ENCODE measurements at regions not wholly inside any gene's neighbourhood (a gene's known extent, or its start where the extent isn't known, plus 50 kb on each side); places are given as distances from the start of the nearest gene placed in this dataset.

DNA sequence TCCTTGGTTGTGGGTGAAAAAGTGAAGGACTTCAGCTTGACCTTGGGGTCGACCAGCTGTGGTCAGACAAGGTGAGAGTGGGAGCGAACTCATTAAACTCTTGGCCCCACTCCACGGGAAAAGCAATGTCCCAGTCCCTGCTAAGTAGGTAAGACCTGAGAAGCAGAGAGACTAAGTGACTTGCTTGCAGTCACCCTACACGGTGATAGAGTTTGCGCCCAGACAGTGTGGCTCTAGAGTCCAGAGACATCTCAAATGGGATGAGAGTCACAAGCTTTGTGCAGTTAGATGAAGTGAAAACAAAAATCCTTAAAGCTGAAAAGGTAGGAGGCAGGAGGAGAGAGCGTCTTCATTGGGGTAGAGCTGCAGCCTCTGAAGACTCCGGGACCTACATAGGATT lies 55.9 kb upstream of the ZNF236 start:
- H3K27me3 ChIP-seq (replicated peaks in 1 of 4; ENCODE audit: control insufficient read depth in 3 of 4, extremely low read depth in 1 of 4, insufficient read depth in 3 of 4, low read length in 3 of 4) = no peaks in the 10 kb centered on the region
- H3K4me2 ChIP-seq (ENCODE audit: insufficient read depth in 1 of 2, low read depth in 2 of 2, low read length in 2 of 2) = no peak overlapping the region
- no peak overlapping the region for H3K56ac ChIP-seq (replicated peaks; ENCODE audit: insufficient read length, low read depth, low read length)
- H2AK5ac ChIP-seq (ENCODE audit: low read depth, low read length) = no peak overlapping the region
- H3K27ac ChIP-seq (ENCODE audit: low read depth, low read length) = no peak overlapping the region
- H2BK5ac ChIP-seq (ENCODE audit: low read depth, low read length) = no peak overlapping the region
- H2BK15ac ChIP-seq (ENCODE audit: low read length) = no peak overlapping the region
- ChIA-PET CTCF (ENCODE audit: partially characterized antibody) (interaction anchor here (3.0 kb wide), 1 partner anchor 11 kb away, joined by 11 read pairs; no protein-coding TSS in a partner anchor), POLR2A (ENCODE audit: partially characterized antibody) (no interaction called here)
- no peaks in the 10 kb centered on the region for H3K79me2 ChIP-seq (ENCODE audit: control insufficient read depth in 1 of 2, insufficient read depth in 2 of 2, low read length in 2 of 2)
- WGBS, 2 experiments (ENCODE audit: extremely low coverage in 1 of 2, insufficient coverage in 1 of 2, insufficient read length in 1 of 2, insufficient replicate concordance in 2 of 2, low coverage in 1 of 2, low lambda C conversion rate in 2 of 2, missing lambda C conversion rate in 1 of 2) = 98% methylated on average over 7 of the region's 7 CpGs; no CpG with 5 or more reads in 1 of the 2 experiments
- no peaks in the 10 kb centered on the region for H3K23me2 ChIP-seq (ENCODE audit: low read depth, low read length)
- no peak overlapping the region for H4K8ac ChIP-seq (ENCODE audit: extremely low read depth, insufficient read depth, low read length)
- TF ChIP-seq NRF1 (IDR thresholded peaks at IDR 0.05; ENCODE audit: low read depth, low read length) = no peak
- no peak for TF ChIP-seq BACH1 (IDR thresholded peaks at IDR 0.05; ENCODE audit: low read length)
- no peak for TF ChIP-seq CHD1 (IDR thresholded peaks at IDR 0.05; ENCODE audit: low read depth, low read length)
- TF ChIP-seq ZNF274 (IDR thresholded peaks at IDR 0.05; ENCODE audit: borderline replicate concordance, extremely low read depth, low read length) = no peak
- no peak for TF ChIP-seq EZH2 (IDR thresholded peaks at IDR 0.05; ENCODE audit: low read depth, low read length, severe bottlenecking)
- TF ChIP-seq CBX8 (IDR thresholded peaks at IDR 0.05; ENCODE audit: borderline replicate concordance, low read depth, low read length) = no peak
- TF ChIP-seq, protein P1, sequence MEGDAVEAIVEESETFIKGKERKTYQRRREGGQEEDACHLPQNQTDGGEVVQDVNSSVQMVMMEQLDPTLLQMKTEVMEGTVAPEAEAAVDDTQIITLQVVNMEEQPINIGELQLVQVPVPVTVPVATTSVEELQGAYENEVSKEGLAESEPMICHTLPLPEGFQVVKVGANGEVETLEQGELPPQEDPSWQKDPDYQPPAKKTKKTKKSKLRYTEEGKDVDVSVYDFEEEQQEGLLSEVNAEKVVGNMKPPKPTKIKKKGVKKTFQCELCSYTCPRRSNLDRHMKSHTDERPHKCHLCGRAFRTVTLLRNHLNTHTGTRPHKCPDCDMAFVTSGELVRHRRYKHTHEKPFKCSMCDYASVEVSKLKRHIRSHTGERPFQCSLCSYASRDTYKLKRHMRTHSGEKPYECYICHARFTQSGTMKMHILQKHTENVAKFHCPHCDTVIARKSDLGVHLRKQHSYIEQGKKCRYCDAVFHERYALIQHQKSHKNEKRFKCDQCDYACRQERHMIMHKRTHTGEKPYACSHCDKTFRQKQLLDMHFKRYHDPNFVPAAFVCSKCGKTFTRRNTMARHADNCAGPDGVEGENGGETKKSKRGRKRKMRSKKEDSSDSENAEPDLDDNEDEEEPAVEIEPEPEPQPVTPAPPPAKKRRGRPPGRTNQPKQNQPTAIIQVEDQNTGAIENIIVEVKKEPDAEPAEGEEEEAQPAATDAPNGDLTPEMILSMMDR (IDR thresholded peaks at IDR 0.05; ENCODE audit: control extremely low read depth in 1 of 3, insufficient read depth in 1 of 3, low read depth in 1 of 3, low read length in 3 of 3) = no peak
- no peak for TF ChIP-seq KDM5A (IDR thresholded peaks at IDR 0.05; ENCODE audit: low read length)
- TF ChIP-seq TAF7 (optimal IDR thresholded peaks at IDR 0.05; ENCODE audit: borderline replicate concordance, low read depth, low read length) = no peak
- no peak for TF ChIP-seq GTF2F1 (IDR thresholded peaks at IDR 0.05; ENCODE audit: borderline replicate concordance, low read depth, low read length)
- no peak for TF ChIP-seq BCL11A (IDR thresholded peaks at IDR 0.05; ENCODE audit: low read depth in 2 of 2, low read length in 2 of 2)
- TF ChIP-seq MAFK (IDR thresholded peaks at IDR 0.05; ENCODE audit: low read depth, low read length) = no peak
- no peak overlapping the region for H4K5ac ChIP-seq (ENCODE audit: insufficient read length, low read depth, low read length)
- no peak overlapping the region for H2BK120ac ChIP-seq (replicated peaks; ENCODE audit: low read depth, low read length)
- FAIRE-seq (no peak), DNase-seq (ENCODE audit: low read depth in 1 of 2, low spot score in 2 of 2) (no peak)
- no peaks in the 10 kb centered on the region for H3K36me3 ChIP-seq (ENCODE audit: control insufficient read depth in 2 of 4, insufficient read depth in 4 of 4, low read length in 3 of 4)
- peaks cover 0 to 2% (median 0%) of the 10 kb centered on the region in 4 experiments; a peak in 2 of 7 replicates for H3K4me1 ChIP-seq (replicated peaks in 1 of 4; ENCODE audit: control insufficient read depth in 3 of 4, insufficient read depth in 4 of 4, low read length in 3 of 4)
- H3K4me3 ChIP-seq (ENCODE audit: extremely low read depth in 1 of 4, insufficient read depth in 2 of 4, low read depth in 3 of 4, low read length in 4 of 4) = no peak overlapping the region
- no peak overlapping the region for H3K14ac ChIP-seq (ENCODE audit: insufficient read length)
- H3K9ac ChIP-seq (replicated peaks in 1 of 4; ENCODE audit: extremely low read depth in 1 of 4, low read depth in 3 of 4, low read length in 3 of 4) = no peak overlapping the region
- no peak overlapping the region for H2AFZ ChIP-seq (ENCODE audit: low read length)
- no peak overlapping the region for H2BK20ac ChIP-seq (ENCODE audit: low read length)
- no peak overlapping the region for H3K18ac ChIP-seq (ENCODE audit: extremely low read depth, low read length)
- H4K20me1 ChIP-seq (replicated peaks in 1 of 2; ENCODE audit: control insufficient read depth in 1 of 2, insufficient read depth in 2 of 2, low read length in 2 of 2) = no peaks in the 10 kb centered on the region
- H3K9me3 ChIP-seq (ENCODE audit: insufficient read depth in 2 of 2, low read depth in 1 of 2, low read length in 1 of 2) = no peaks in the 10 kb centered on the region
- H3K79me1 ChIP-seq (ENCODE audit: low read depth, low read length) = no peaks in the 10 kb centered on the region
- H3K4ac ChIP-seq (replicated peaks; ENCODE audit: insufficient read length, low read depth, low read length) = no peak overlapping the region
- no peak overlapping the region for H2BK12ac ChIP-seq (ENCODE audit: low read depth, low read length)
- no peak overlapping the region for H4K91ac ChIP-seq (replicated peaks; ENCODE audit: insufficient read length, low read length)
- no peak overlapping the region for H3K23ac ChIP-seq (ENCODE audit: insufficient read length)

All from H1 (cell line).